ENCODE measurements at regions not wholly inside any gene's neighbourhood (a gene's known extent, or its start where the extent isn't known, plus 50 kb on each side); places are given as distances from the start of the nearest gene placed in this dataset.

DNA sequence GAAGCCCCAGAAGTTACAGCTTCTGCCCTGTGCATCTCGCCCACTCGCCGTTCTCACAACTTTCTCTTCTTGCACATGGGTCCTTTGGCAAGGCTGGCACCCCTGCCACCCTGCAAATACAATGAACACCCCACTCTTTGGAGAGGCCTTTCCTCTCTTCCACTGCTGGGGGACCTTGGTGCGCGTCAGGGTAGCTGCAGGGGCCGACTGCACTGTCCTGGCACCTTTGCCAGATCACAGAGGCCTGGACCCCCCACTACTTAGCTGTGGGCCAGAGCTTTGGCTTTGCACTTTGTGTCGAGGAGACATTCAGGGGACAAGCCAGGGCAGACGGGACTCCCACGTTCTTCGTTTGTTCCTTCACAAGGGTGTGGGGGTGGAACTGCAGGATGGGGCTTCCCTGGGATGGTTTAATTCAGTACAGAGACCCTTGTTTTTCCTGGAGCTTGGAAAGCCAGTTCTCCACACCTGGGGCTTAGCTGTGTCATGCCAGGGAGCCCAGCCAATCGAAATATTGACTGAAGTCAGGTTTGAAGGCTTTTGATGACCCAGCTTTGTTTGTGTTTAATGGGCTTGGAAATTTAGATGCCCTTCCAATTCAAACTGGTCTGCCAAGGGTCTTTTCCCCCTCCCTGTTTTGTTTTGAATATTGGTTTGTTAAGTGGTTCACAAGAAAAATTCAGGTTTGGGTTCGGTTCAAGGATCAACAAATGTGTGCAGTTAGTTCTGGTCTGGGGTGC, 256.1 kb upstream of the TLE3 start:
- TF ChIP-seq, protein P1, sequence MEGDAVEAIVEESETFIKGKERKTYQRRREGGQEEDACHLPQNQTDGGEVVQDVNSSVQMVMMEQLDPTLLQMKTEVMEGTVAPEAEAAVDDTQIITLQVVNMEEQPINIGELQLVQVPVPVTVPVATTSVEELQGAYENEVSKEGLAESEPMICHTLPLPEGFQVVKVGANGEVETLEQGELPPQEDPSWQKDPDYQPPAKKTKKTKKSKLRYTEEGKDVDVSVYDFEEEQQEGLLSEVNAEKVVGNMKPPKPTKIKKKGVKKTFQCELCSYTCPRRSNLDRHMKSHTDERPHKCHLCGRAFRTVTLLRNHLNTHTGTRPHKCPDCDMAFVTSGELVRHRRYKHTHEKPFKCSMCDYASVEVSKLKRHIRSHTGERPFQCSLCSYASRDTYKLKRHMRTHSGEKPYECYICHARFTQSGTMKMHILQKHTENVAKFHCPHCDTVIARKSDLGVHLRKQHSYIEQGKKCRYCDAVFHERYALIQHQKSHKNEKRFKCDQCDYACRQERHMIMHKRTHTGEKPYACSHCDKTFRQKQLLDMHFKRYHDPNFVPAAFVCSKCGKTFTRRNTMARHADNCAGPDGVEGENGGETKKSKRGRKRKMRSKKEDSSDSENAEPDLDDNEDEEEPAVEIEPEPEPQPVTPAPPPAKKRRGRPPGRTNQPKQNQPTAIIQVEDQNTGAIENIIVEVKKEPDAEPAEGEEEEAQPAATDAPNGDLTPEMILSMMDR (IDR thresholded peaks at IDR 0.05), result no peak
- no peak for TF ChIP-seq POLR2A (IDR thresholded peaks at IDR 0.05)

All from heart left ventricle (tissue), 13 donors.